T-cell (primary cell): ENCODE measurements at regions not wholly inside any gene's neighbourhood (a gene's known extent, or its start where the extent isn't known, plus 50 kb on each side); places are given as distances from the start of the nearest gene placed in this dataset.

Experiments used
- ATAC-seq, 4 experiments: fragments of 200-7000 bp in 3 of 4; fragments of 150-1000 bp in 1 of 4; cut with Tn5 transposase; replicated peaks in 1 of 4; 1 replicate in 3 of 4; 2 replicates in 1 of 4; pipeline ENCODE4 v1.10.0; 2021; ENCODE audit warnings: moderate library complexity in 3 of 4, mild to moderate bottlenecking in 2 of 4, moderate number of reproducible peaks in 1 of 4
- CTCF ChIA-PET, 2 donors: fragments of 300-600 bp; sonication (Branson Sonifier 250); formaldehyde crosslinking; loops; one replicate each; lab custom pipeline; 2022; ENCODE audit warnings: antibody characterized with exemption in 2 of 2; lab: Charles Lee
- POLR2A ChIA-PET, 2 donors: fragments of 300-600 bp; sonication (Branson Sonifier 250); formaldehyde crosslinking; loops; one replicate each; lab custom pipeline; 2022; ENCODE audit warnings: antibody characterized with exemption in 2 of 2; lab: Charles Lee
- DNase-seq, 35 experiments: peaks; one replicate each; pipeline versions ENCODE4 v3.0.0 to v3.0.0-alpha.2; 2013 to 2023
- H3K27ac ChIP-seq: one replicate; pipeline ENCODE4 v1.5.1; 2013; ENCODE audit warnings: low read length
- H3K27me3 ChIP-seq, 2 experiments: replicated peaks in 1 of 2; 1 replicate in 1 of 2; 2 replicates in 1 of 2; pipeline versions ENCODE4 v1.6.1 to v1.7.0; 2013; ENCODE audit warnings: low read length in 1 of 2, mixed read lengths in 1 of 2; ENCODE audit not compliant: control insufficient read depth in 2 of 2, insufficient read depth in 2 of 2; ENCODE audit errors: extremely low read depth in 1 of 2
- H3K36me3 ChIP-seq, 2 donors: 1 replicate in 1 of 2; 2 replicates in 1 of 2; pipeline versions ENCODE4 v1.6.1 to v1.7.0; 2013; ENCODE audit warnings: low read length in 1 of 2; ENCODE audit not compliant: control insufficient read depth in 2 of 2, insufficient read depth in 1 of 2; ENCODE audit errors: extremely low read depth in 1 of 2
- H3K4me1 ChIP-seq, 2 experiments: 1 replicate in 1 of 2; 2 replicates in 1 of 2; pipeline versions ENCODE4 v1.6.1 to v1.7.0; 2013; ENCODE audit warnings: low read length in 2 of 2, mixed read lengths in 1 of 2; ENCODE audit not compliant: insufficient read depth in 2 of 2, control insufficient read depth in 1 of 2; ENCODE audit errors: extremely low read depth in 1 of 2
- H3K4me3 ChIP-seq, 2 donors: 1 replicate in 1 of 2; 2 replicates in 1 of 2; pipeline versions ENCODE4 v1.5.1 to v1.7.0; 2013; ENCODE audit warnings: mild to moderate bottlenecking in 2 of 2, low read length in 1 of 2, moderate library complexity in 1 of 2; ENCODE audit not compliant: control insufficient read depth in 1 of 2; ENCODE audit errors: extremely low read depth in 1 of 2
- H3K9me3 ChIP-seq: 2 replicates; pipeline ENCODE4 v1.7.0; 2013
- H3K27ac Mint-ChIP-seq, 2 donors: one replicate each; pipeline ENCODE4 v1.8.0; 2020 to 2021; ENCODE audit warnings: mild to moderate bottlenecking in 2 of 2, mixed read lengths in 2 of 2
- H3K27me3 Mint-ChIP-seq, 2 donors: one replicate each; pipeline ENCODE4 v1.8.0; 2021 to 2022; ENCODE audit warnings: mixed read lengths in 2 of 2
- H3K36me3 Mint-ChIP-seq: one replicate; pipeline ENCODE4 v1.8.0; 2021; ENCODE audit warnings: mixed read lengths
- H3K4me1 Mint-ChIP-seq, 3 donors: one replicate each; pipeline ENCODE4 v1.8.0; 2020 to 2022; ENCODE audit warnings: mixed read lengths in 3 of 3, mild to moderate bottlenecking in 1 of 3
- H3K4me3 Mint-ChIP-seq, 3 donors: one replicate each; pipeline ENCODE4 v1.8.0; 2020 to 2022; ENCODE audit warnings: mild to moderate bottlenecking in 3 of 3, mixed read lengths in 3 of 3, moderate library complexity in 3 of 3
- H3K9me3 Mint-ChIP-seq, 3 donors: one replicate each; pipeline ENCODE4 v1.8.0; 2020 to 2022; ENCODE audit warnings: mixed read lengths in 3 of 3
- WGBS: methylation state at CpG from one replicate; pipeline ENCODE4 v1.1.5; 2013; ENCODE audit warnings: missing lambda C conversion rate; ENCODE audit not compliant: insufficient coverage; 5-methylcytosine and 5-hydroxymethylcytosine counted together

GRCh38 chr1:182735343-182735742 lies 51.0 kb upstream of the RGS8 start:
- Histone ChIP-seq H3K27ac (no peak overlapping the region), H3K36me3 (no peaks in the 10 kb centered on the region), H3K4me1 (no peaks in the 10 kb centered on the region), H3K27me3 (no peaks in the 10 kb centered on the region), H3K9me3 (no peaks in the 10 kb centered on the region), H3K4me3 (no peak overlapping the region)
- Mint-ChIP-seq H3K4me3 (no peak overlapping the region), H3K4me1 (no peaks in the 10 kb centered on the region), H3K36me3 (no peaks in the 10 kb centered on the region), H3K9me3 (no peaks in the 10 kb centered on the region), H3K27ac (no peak overlapping the region), H3K27me3 (peaks cover 0 to 1% of the 10 kb centered on the region in 2 donors)
- ChIA-PET CTCF (interaction anchor here in 1 of 2 donors (0.7 kb wide), 1 partner anchor 37 kb away, joined by 3 read pairs; no protein-coding TSS in a partner anchor), POLR2A (no interaction called here)
- ATAC-seq = no peak
- DNase-seq = no peak
- 70% methylated on average over 3 of the region's 3 CpGs for WGBS

GRCh38 chr1:182739545-182739944 lies 50.0 kb upstream of the NPL start:
- ChIA-PET POLR2A (no interaction called here), CTCF (no interaction called here)
- H3K27me3 Mint-ChIP-seq = peaks cover 0 to 4% of the 10 kb centered on the region in 2 donors
- no peaks in the 10 kb centered on the region for H3K9me3 ChIP-seq
- no peaks in the 10 kb centered on the region for H3K9me3 Mint-ChIP-seq
- no peaks in the 10 kb centered on the region for H3K4me1 Mint-ChIP-seq
- H3K36me3 ChIP-seq = no peaks in the 10 kb centered on the region
- H3K27ac Mint-ChIP-seq = no peak overlapping the region
- H3K4me3 Mint-ChIP-seq = no peak overlapping the region
- no peak overlapping the region for H3K4me3 ChIP-seq
- DNase-seq (no peak), ATAC-seq (no peak)
- H3K27me3 ChIP-seq = peaks cover 0 to 2% of the 10 kb centered on the region in 2 experiments
- H3K27ac ChIP-seq = no peak overlapping the region
- 66% methylated on average over 4 of the region's 7 CpGs for WGBS
- H3K36me3 Mint-ChIP-seq = no peaks in the 10 kb centered on the region
- no peaks in the 10 kb centered on the region for H3K4me1 ChIP-seq
